SU-DHL-6 (cell line): ENCODE measurements at regions not wholly inside any gene's neighbourhood (a gene's known extent, or its start where the extent isn't known, plus 50 kb on each side); places are given as distances from the start of the nearest gene placed in this dataset.

Experiments
- H2AFZ ChIP-seq: fragments of 200-600 bp; sonication (generic); 2 replicates; pipeline ENCODE4 v1.6.1; 2014; ENCODE audit warnings: low read depth, mild to moderate bottlenecking, moderate library complexity, mixed read lengths, antibody characterized with exemption, low read length; ENCODE audit not compliant: severe bottlenecking
- H3F3A ChIP-seq: fragments of 200-600 bp; shearing (Covaris generic); 2 replicates; pipeline ENCODE4 v1.6.0; 2016; ENCODE audit warnings: antibody characterized with exemption, mild to moderate bottlenecking; ENCODE audit not compliant: insufficient read depth
- H3K27ac ChIP-seq: fragments of 200-600 bp; sonication (generic); 2 replicates; pipeline ENCODE4 v1.5.1; 2016; ENCODE audit warnings: low read depth, mild to moderate bottlenecking, low read length, moderate library complexity, mixed read lengths
- H3K27me3 ChIP-seq: fragments of 200-600 bp; sonication (generic), shearing (Covaris generic); 2 replicates; pipeline ENCODE4 v1.6.0; 2014; ENCODE audit warnings: mild to moderate bottlenecking, low read length
- H3K36me3 ChIP-seq: fragments of 200-600 bp; sonication (generic); 2 replicates; pipeline ENCODE4 v1.6.1; 2014; ENCODE audit warnings: mild to moderate bottlenecking, low read length, mixed read lengths
- H3K4me2 ChIP-seq: fragments of 300-600, 200-600 bp; shearing (Covaris generic), sonication (generic); 2 replicates; pipeline ENCODE4 v1.6.0; 2014; ENCODE audit warnings: low read length, low read depth, mild to moderate bottlenecking; ENCODE audit not compliant: poor library complexity, severe bottlenecking
- H3K4me3 ChIP-seq: fragments of 200-600 bp; sonication (generic); 2 replicates; pipeline ENCODE4 v1.5.1; 2014; ENCODE audit warnings: antibody characterized with exemption, low read length, mild to moderate bottlenecking, mixed read lengths; ENCODE audit not compliant: insufficient read depth, poor library complexity, severe bottlenecking
- H3K79me2 ChIP-seq: fragments of 200-600 bp; sonication (generic); 2 replicates; pipeline ENCODE4 v1.6.1; 2014; ENCODE audit warnings: mild to moderate bottlenecking, low read length, moderate library complexity; ENCODE audit not compliant: insufficient read depth
- H3K9ac ChIP-seq: fragments of 200-600 bp; sonication (generic); 2 replicates; pipeline ENCODE4 v1.7.0; 2014; ENCODE audit warnings: mild to moderate bottlenecking, low read length
- H3K9me2 ChIP-seq: fragments of 200-600 bp; sonication (generic); replicated peaks from 2 replicates; pipeline ENCODE4 v1.6.1; 2014; ENCODE audit warnings: low read length; ENCODE audit not compliant: insufficient read depth
- H3K9me3 ChIP-seq: fragments of 200-600 bp; sonication (generic); 2 replicates; pipeline ENCODE4 v1.6.1; 2014; ENCODE audit warnings: low read length, mixed read lengths; ENCODE audit not compliant: insufficient read depth
- H4K20me1 ChIP-seq: fragments of 200-600 bp; sonication (generic); 2 replicates; pipeline ENCODE4 v1.6.1; 2014; ENCODE audit warnings: low read depth, mild to moderate bottlenecking, antibody characterized with exemption, low read length, moderate library complexity, mixed read lengths
- EZH2phosphoT487 ChIP-seq: fragments of 200-600 bp; sonication (generic), shearing (Covaris generic); conservative IDR thresholded peaks from 2 replicates; pipeline ENCODE4 v1.6.1; 2018; ENCODE audit warnings: mild to moderate bottlenecking, antibody characterized with exemption, low read length, moderate library complexity, mixed read lengths
- TF ChIP-seq, protein P1 (sequence below): fragments of 200-600 bp; sonication (generic); IDR thresholded peaks from one replicate; pipeline ENCODE4 v1.5.1; 2017; ENCODE audit warnings: antibody characterized with exemption, mild to moderate bottlenecking, low read length, moderate library complexity; ENCODE audit not compliant: insufficient read depth, poor library complexity, severe bottlenecking

DNA sequence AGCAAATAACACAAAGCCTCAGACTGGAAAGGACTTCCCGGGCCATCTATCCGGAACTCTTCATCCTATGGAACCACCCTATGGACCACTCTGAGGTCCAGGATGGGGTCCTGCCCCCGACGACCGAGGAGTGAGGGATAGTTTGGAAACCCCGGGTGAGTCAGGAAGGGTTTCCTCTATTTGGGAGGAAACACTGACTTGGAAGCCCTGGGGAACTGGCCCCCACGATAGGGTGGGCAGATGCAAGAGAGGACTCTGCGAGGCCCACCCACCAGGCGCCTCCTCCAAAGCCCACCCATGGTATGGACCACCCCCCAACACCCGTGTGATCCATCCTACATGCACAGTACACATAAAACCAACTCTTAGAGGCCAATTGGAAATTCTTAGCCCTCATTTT, 69.4 kb downstream of the CPN2 start:
- Histone ChIP-seq H3K9me2 (no peaks in the 10 kb centered on the region), H2AFZ (no peak overlapping the region), H3F3A (no peaks in the 10 kb centered on the region), H3K79me2 (no peaks in the 10 kb centered on the region), H3K9me3 (no peaks in the 10 kb centered on the region), H3K4me2 (no peak overlapping the region), H3K9ac (no peak overlapping the region), H3K27ac (no peak overlapping the region), H4K20me1 (no peaks in the 10 kb centered on the region), H3K36me3 (no peaks in the 10 kb centered on the region), H3K27me3 (no peaks in the 10 kb centered on the region), H3K4me3 (no peak overlapping the region)
- no peak for TF ChIP-seq EZH2phosphoT487
- TF ChIP-seq, protein P1, sequence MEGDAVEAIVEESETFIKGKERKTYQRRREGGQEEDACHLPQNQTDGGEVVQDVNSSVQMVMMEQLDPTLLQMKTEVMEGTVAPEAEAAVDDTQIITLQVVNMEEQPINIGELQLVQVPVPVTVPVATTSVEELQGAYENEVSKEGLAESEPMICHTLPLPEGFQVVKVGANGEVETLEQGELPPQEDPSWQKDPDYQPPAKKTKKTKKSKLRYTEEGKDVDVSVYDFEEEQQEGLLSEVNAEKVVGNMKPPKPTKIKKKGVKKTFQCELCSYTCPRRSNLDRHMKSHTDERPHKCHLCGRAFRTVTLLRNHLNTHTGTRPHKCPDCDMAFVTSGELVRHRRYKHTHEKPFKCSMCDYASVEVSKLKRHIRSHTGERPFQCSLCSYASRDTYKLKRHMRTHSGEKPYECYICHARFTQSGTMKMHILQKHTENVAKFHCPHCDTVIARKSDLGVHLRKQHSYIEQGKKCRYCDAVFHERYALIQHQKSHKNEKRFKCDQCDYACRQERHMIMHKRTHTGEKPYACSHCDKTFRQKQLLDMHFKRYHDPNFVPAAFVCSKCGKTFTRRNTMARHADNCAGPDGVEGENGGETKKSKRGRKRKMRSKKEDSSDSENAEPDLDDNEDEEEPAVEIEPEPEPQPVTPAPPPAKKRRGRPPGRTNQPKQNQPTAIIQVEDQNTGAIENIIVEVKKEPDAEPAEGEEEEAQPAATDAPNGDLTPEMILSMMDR = no peak

DNA sequence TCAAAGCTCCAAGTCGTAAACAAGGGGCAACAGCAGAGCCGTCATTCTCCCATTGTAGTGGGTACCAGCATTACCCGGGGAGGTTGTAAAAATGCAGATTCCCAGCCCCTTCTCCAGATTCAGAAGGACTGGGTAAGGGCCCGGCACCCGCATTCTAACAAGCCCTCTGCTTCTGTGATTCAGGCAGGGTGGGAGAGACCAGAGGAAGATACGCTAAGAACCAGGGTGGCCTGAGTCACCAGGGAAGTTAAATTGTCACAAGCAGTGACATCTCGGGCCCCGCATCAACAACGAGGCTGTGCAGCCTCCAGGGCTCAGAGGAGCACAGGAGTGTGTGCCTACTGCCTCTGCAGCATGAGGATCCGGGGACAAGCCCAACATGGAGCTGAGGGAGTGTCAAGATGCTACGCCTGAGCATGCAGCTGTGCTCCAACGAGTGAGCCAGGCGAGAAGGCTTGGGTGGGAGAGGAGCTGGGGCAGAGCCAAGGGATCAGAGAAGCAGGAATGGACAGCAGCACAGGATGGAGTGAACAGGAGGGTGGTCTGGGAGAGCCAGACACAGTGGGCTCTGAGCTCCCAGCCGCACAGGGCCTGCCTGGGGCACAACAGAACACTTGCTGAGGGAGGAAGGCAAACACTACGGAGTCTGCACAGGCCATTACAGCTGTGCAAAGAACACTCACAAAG, 68.5 kb downstream of the CPN2 start:
- Histone ChIP-seq H4K20me1 (no peaks in the 10 kb centered on the region), H3K27ac (no peak overlapping the region), H3K9me3 (no peaks in the 10 kb centered on the region), H3K4me2 (no peak overlapping the region), H3K9ac (no peak overlapping the region), H3K4me3 (no peak overlapping the region), H2AFZ (no peak overlapping the region), H3K9me2 (no peaks in the 10 kb centered on the region), H3K79me2 (no peaks in the 10 kb centered on the region), H3K36me3 (no peaks in the 10 kb centered on the region), H3K27me3 (no peaks in the 10 kb centered on the region), H3F3A (no peaks in the 10 kb centered on the region)
- TF ChIP-seq, protein P1 = no peak
- TF ChIP-seq EZH2phosphoT487 = no peak

DNA sequence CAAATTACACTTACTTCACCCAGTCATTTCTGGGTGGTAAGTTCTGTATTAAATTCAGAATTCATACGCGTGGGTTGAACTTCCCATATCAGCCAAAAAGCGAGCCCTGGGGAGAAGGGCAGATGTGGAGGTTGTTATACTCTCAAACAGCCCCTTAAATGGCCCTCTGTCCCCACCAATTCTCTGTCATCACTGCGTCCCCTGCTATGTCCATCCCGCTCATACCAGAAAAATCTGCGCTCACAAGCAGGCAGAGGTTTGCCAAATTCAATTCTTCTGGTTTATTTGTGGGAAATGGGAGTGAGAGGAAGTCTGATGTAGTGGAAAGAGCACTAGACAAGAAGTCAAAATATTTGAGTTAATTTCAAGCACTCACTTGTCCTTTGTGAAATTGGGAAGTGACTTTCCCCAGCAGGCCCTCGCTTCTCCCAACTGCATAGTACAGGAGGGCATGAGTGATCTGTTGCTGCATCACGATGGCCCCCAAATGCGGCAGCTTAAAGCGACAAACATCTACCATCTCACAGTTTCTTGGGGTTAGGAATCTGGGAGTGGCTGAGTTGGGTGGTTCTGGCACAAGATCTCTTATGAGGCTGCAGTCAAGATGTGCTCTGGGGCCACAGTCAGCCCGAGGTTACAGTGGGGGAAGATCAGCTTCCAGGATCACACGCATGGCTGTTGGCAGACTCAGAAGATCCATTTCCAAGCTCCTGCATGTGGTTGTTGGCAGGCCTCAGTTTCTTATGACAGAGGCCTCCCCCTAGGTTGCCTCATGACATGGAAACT, 67.7 kb downstream of the CPN2 start:
- H3K36me3 ChIP-seq = no peaks in the 10 kb centered on the region
- H3K27ac ChIP-seq = no peak overlapping the region
- no peaks in the 10 kb centered on the region for H3K79me2 ChIP-seq
- H3F3A ChIP-seq = no peaks in the 10 kb centered on the region
- TF ChIP-seq, protein P1 = no peak
- TF ChIP-seq EZH2phosphoT487 = no peak
- no peaks in the 10 kb centered on the region for H3K9me2 ChIP-seq
- no peak overlapping the region for H3K9ac ChIP-seq
- no peak overlapping the region for H2AFZ ChIP-seq
- H3K27me3 ChIP-seq = no peaks in the 10 kb centered on the region
- H4K20me1 ChIP-seq = no peaks in the 10 kb centered on the region
- no peaks in the 10 kb centered on the region for H3K9me3 ChIP-seq
- H3K4me2 ChIP-seq = no peak overlapping the region
- no peak overlapping the region for H3K4me3 ChIP-seq
